Type B pancreatic cell (in vitro differentiated cells): ENCODE measurements at regions not wholly inside any gene's neighbourhood (a gene's known extent, or its start where the extent isn't known, plus 50 kb on each side); places are given as distances from the start of the nearest gene placed in this dataset.

Experiments used
- DNase-seq: peaks from one replicate; pipeline ENCODE4 v3.0.0; 2021; ENCODE audit warnings: mixed read lengths; ENCODE audit not compliant: unreplicated experiment; ENCODE audit errors: extremely low spot score
- H3K27ac Mint-ChIP-seq: 2 replicates; pipeline ENCODE4 v1.8.0; 2021; ENCODE audit warnings: mild to moderate bottlenecking, mixed read lengths
- H3K27me3 Mint-ChIP-seq: 2 replicates; pipeline ENCODE4 v1.8.0; 2021; ENCODE audit warnings: mixed read lengths
- H3K36me3 Mint-ChIP-seq: 2 replicates; pipeline ENCODE4 v1.8.0; 2021; ENCODE audit warnings: mixed read lengths
- H3K4me1 Mint-ChIP-seq: one replicate; pipeline ENCODE4 v1.8.0; 2021; ENCODE audit warnings: mixed read lengths; ENCODE audit not compliant: unreplicated experiment
- H3K4me3 Mint-ChIP-seq: 2 replicates; pipeline ENCODE4 v1.8.0; 2021; ENCODE audit warnings: mild to moderate bottlenecking, mixed read lengths
- H3K9me3 Mint-ChIP-seq: 2 replicates; pipeline ENCODE4 v1.8.0; 2021; ENCODE audit warnings: mixed read lengths
- CTCF ChIP-seq: fragments of 200-600 bp; sonication (generic); conservative IDR thresholded peaks from 2 replicates; pipeline ENCODE4 v1.5.0; 2021; ENCODE audit warnings: antibody characterized with exemption, mild to moderate bottlenecking

GRCh38 chr12:25009496-25010092, 60.7 kb upstream of the BCAT1 start:
- Mint-ChIP-seq H3K36me3 (no peaks in the 10 kb centered on the region), H3K4me1 (no peaks in the 10 kb centered on the region), H3K27ac (no peak overlapping the region), H3K9me3 (no peaks in the 10 kb centered on the region), H3K4me3 (no peak overlapping the region), H3K27me3 (no peaks in the 10 kb centered on the region)
- DNase-seq: no peak
- no peak for TF ChIP-seq CTCF

GRCh38 chr12:25005376-25005775, 56.5 kb upstream of the BCAT1 start:
- H3K4me3 Mint-ChIP-seq: no peak overlapping the region
- no peaks in the 10 kb centered on the region for H3K27me3 Mint-ChIP-seq
- no peak for DNase-seq
- no peaks in the 10 kb centered on the region for H3K4me1 Mint-ChIP-seq
- H3K36me3 Mint-ChIP-seq: no peaks in the 10 kb centered on the region
- H3K9me3 Mint-ChIP-seq: no peaks in the 10 kb centered on the region
- no peak for TF ChIP-seq CTCF
- H3K27ac Mint-ChIP-seq: no peak overlapping the region

- Mint-ChIP-seq H3K4me1 (no peaks in the 10 kb centered on the region), H3K36me3 (no peaks in the 10 kb centered on the region), H3K9me3 (no peaks in the 10 kb centered on the region), H3K4me3 (no peak overlapping the region), H3K27ac (no peak overlapping the region), H3K27me3 (no peaks in the 10 kb centered on the region)
- no peak for TF ChIP-seq CTCF
- DNase-seq: no peak
Measured at GRCh38 chr12:25004447-25004846, 55.5 kb upstream of the BCAT1 start.

GRCh38 chr12:25001311-25001710, 52.4 kb upstream of the BCAT1 start:
- Mint-ChIP-seq H3K4me1 (peaks cover 7% of the 10 kb centered on the region), H3K36me3 (no peaks in the 10 kb centered on the region), H3K27ac (no peak overlapping the region), H3K4me3 (no peak overlapping the region), H3K27me3 (peaks cover 5% of the 10 kb centered on the region), H3K9me3 (no peaks in the 10 kb centered on the region)
- DNase-seq: no peak
- no peak for TF ChIP-seq CTCF
